HEK293 (cell line): ENCODE measurements at regions not wholly inside any gene's neighbourhood (a gene's known extent, or its start where the extent isn't known, plus 50 kb on each side); places are given as distances from the start of the nearest gene placed in this dataset.

Source experiments
- ZNF169 ChIP-seq: fragments of 450-650 bp; formaldehyde crosslinking; IDR thresholded peaks from 2 replicates; pipeline ENCODE4 v1.5.1; 2016; ENCODE audit warnings: missing biosample characterization, missing genetic modification characterization
- ZNF473 ChIP-seq: fragments of 450-650 bp; formaldehyde crosslinking; IDR thresholded peaks from 2 replicates; pipeline ENCODE4 v1.5.1; 2017; ENCODE audit warnings: missing biosample characterization, missing genetic modification characterization
- TF ChIP-seq, protein P1 (sequence below): fragments of 450-650 bp; formaldehyde crosslinking; IDR thresholded peaks from 2 replicates; pipeline ENCODE4 v1.5.1; 2016; ENCODE audit warnings: missing biosample characterization, missing genetic modification characterization
- TF ChIP-seq, protein P2 (sequence below): fragments of 450-650 bp; formaldehyde crosslinking; IDR thresholded peaks from 2 replicates; pipeline ENCODE4 v1.5.1; 2016; ENCODE audit warnings: missing biosample characterization, missing genetic modification characterization, low read depth
- TF ChIP-seq, protein P3 (sequence below): fragments of 450-650 bp; formaldehyde crosslinking; IDR thresholded peaks from 2 replicates; pipeline ENCODE4 v1.5.1; 2016; ENCODE audit warnings: missing biosample characterization, missing genetic modification characterization, low read depth

DNA sequence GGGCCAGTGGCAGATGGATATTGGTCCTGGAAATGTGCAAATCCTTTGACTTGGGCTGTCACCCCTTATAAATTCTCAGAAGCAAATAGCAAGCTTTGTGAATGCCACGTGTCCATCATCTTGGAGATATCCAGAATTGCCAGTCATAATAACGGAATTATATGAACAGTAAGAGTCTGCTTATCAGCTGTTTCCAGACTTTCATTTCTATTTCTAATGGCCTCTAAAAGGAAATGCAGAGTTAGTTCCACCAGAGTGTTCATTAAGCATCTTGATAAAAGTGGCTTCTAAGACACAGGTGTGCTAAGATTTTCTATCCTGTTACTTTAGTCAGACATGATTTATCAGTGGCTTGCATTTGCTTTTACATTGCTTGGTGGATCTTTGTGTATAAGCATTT lies 87.4 kb downstream of the RAMP3 start:
- TF ChIP-seq, protein P1, sequence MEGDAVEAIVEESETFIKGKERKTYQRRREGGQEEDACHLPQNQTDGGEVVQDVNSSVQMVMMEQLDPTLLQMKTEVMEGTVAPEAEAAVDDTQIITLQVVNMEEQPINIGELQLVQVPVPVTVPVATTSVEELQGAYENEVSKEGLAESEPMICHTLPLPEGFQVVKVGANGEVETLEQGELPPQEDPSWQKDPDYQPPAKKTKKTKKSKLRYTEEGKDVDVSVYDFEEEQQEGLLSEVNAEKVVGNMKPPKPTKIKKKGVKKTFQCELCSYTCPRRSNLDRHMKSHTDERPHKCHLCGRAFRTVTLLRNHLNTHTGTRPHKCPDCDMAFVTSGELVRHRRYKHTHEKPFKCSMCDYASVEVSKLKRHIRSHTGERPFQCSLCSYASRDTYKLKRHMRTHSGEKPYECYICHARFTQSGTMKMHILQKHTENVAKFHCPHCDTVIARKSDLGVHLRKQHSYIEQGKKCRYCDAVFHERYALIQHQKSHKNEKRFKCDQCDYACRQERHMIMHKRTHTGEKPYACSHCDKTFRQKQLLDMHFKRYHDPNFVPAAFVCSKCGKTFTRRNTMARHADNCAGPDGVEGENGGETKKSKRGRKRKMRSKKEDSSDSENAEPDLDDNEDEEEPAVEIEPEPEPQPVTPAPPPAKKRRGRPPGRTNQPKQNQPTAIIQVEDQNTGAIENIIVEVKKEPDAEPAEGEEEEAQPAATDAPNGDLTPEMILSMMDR, result no peak
- TF ChIP-seq, protein P2, sequence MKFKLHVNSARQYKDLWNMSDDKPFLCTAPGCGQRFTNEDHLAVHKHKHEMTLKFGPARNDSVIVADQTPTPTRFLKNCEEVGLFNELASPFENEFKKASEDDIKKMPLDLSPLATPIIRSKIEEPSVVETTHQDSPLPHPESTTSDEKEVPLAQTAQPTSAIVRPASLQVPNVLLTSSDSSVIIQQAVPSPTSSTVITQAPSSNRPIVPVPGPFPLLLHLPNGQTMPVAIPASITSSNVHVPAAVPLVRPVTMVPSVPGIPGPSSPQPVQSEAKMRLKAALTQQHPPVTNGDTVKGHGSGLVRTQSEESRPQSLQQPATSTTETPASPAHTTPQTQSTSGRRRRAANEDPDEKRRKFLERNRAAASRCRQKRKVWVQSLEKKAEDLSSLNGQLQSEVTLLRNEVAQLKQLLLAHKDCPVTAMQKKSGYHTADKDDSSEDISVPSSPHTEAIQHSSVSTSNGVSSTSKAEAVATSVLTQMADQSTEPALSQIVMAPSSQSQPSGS, result no peak
- TF ChIP-seq ZNF473 (tag by site-specific recombination) (no peak), ZNF169 (tag by site-specific recombination) (no peak)
- TF ChIP-seq, protein P3, sequence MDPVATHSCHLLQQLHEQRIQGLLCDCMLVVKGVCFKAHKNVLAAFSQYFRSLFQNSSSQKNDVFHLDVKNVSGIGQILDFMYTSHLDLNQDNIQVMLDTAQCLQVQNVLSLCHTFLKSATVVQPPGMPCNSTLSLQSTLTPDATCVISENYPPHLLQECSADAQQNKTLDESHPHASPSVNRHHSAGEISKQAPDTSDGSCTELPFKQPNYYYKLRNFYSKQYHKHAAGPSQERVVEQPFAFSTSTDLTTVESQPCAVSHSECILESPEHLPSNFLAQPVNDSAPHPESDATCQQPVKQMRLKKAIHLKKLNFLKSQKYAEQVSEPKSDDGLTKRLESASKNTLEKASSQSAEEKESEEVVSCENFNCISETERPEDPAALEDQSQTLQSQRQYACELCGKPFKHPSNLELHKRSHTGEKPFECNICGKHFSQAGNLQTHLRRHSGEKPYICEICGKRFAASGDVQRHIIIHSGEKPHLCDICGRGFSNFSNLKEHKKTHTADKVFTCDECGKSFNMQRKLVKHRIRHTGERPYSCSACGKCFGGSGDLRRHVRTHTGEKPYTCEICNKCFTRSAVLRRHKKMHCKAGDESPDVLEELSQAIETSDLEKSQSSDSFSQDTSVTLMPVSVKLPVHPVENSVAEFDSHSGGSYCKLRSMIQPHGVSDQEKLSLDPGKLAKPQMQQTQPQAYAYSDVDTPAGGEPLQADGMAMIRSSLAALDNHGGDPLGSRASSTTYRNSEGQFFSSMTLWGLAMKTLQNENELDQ (tag by site-specific recombination), result no peak
